H1 (cell line): ENCODE measurements at regions not wholly inside any gene's neighbourhood (a gene's known extent, or its start where the extent isn't known, plus 50 kb on each side); places are given as distances from the start of the nearest gene placed in this dataset.

Experiments
- CTCF ChIA-PET: fragments of 300-600 bp; sonication (Branson Sonifier 250); formaldehyde crosslinking; loops from one replicate; lab custom pipeline; 2021; ENCODE audit not compliant: partially characterized antibody; lab: Charles Lee
- POLR2A ChIA-PET: fragments of 300-600 bp; sonication (Branson Sonifier 250); formaldehyde crosslinking; loops from one replicate; lab custom pipeline; 2021; ENCODE audit warnings: inconsistent platforms; ENCODE audit not compliant: partially characterized antibody; lab: Charles Lee
- DNase-seq, 2 experiments: peaks; one replicate each; pipeline versions ENCODE4 v3.0.0 to v3.0.0-alpha.2; 2010 to 2022; ENCODE audit warnings: low spot score in 2 of 2, low read depth in 1 of 2, mixed read lengths in 1 of 2
- FAIRE-seq: peaks from 2 replicates; lab custom pipeline; 2011; peaks lifted over from hg19 to GRCh38; lab: Jason Lieb, UNC
- H2AFZ ChIP-seq: 2 replicates; pipeline ENCODE4 v1.8.1; 2012; ENCODE audit warnings: low read length, inconsistent platforms
- H2AK5ac ChIP-seq: 2 replicates; pipeline ENCODE4 v1.6.1; 2013; ENCODE audit warnings: low read depth, low read length
- H2BK120ac ChIP-seq: replicated peaks from 2 replicates; pipeline ENCODE3; 2013; ENCODE audit warnings: low read depth, low read length, inconsistent platforms
- H2BK12ac ChIP-seq: 2 replicates; pipeline ENCODE4 v1.6.1; 2013; ENCODE audit warnings: low read depth, low read length
- H2BK15ac ChIP-seq: 2 replicates; pipeline ENCODE4 v1.6.1; 2013; ENCODE audit warnings: low read length
- H2BK20ac ChIP-seq: 2 replicates; pipeline ENCODE4 v1.6.1; 2013; ENCODE audit warnings: low read length
- H2BK5ac ChIP-seq: 2 replicates; pipeline ENCODE4 v1.6.1; 2013; ENCODE audit warnings: low read depth, low read length
- H3K14ac ChIP-seq: 2 replicates; pipeline ENCODE4 v1.6.1; 2013; ENCODE audit warnings: inconsistent platforms; ENCODE audit not compliant: insufficient read length
- H3K18ac ChIP-seq: 2 replicates; pipeline ENCODE4 v1.6.1; 2013; ENCODE audit warnings: low read length; ENCODE audit errors: extremely low read depth
- H3K23ac ChIP-seq: 2 replicates; pipeline ENCODE4 v1.6.1; 2013; ENCODE audit warnings: inconsistent platforms; ENCODE audit not compliant: insufficient read length
- H3K23me2 ChIP-seq: 2 replicates; pipeline ENCODE4 v1.6.1; 2013; ENCODE audit warnings: low read depth, low read length
- H3K27ac ChIP-seq: 2 replicates; pipeline ENCODE4 v1.6.1; 2011; ENCODE audit warnings: low read depth, low read length, inconsistent platforms
- H3K27me3 ChIP-seq, 4 experiments: replicated peaks in 1 of 4; 1 replicate in 1 of 4; 2 replicates in 3 of 4; pipeline versions ENCODE4 v1.6.1 to v1.8.1; 2011 to 2013; ENCODE audit warnings: low read length in 3 of 4, mild to moderate bottlenecking in 3 of 4, inconsistent platforms in 2 of 4, mixed read lengths in 2 of 4, moderate library complexity in 1 of 4; ENCODE audit not compliant: control insufficient read depth in 3 of 4, insufficient read depth in 3 of 4; ENCODE audit errors: extremely low read depth in 1 of 4
- H3K36me3 ChIP-seq, 4 experiments: 2 replicates each; pipeline versions ENCODE4 v1.6.1 to v1.8.1; 2011 to 2013; ENCODE audit warnings: mild to moderate bottlenecking in 4 of 4, low read length in 3 of 4, moderate library complexity in 2 of 4, control low read depth in 1 of 4, inconsistent platforms in 1 of 4; ENCODE audit not compliant: insufficient read depth in 4 of 4, control insufficient read depth in 2 of 4
- H3K4ac ChIP-seq: replicated peaks from 2 replicates; pipeline ENCODE3; 2013; ENCODE audit warnings: low read length, low read depth, mixed read lengths, inconsistent platforms; ENCODE audit not compliant: insufficient read length
- H3K4me1 ChIP-seq, 4 experiments: replicated peaks in 1 of 4; 1 replicate in 1 of 4; 2 replicates in 3 of 4; pipeline versions ENCODE4 v1.6.1 to v1.8.1; 2011 to 2013; ENCODE audit warnings: low read length in 3 of 4, inconsistent platforms in 2 of 4, mixed read lengths in 1 of 4; ENCODE audit not compliant: insufficient read depth in 4 of 4, control insufficient read depth in 3 of 4
- H3K4me2 ChIP-seq, 2 experiments: 2 replicates each; pipeline versions ENCODE4 v1.6.1 to v1.8.1; 2011 to 2013; ENCODE audit warnings: low read depth in 2 of 2, low read length in 2 of 2, control low read depth in 1 of 2, inconsistent platforms in 1 of 2, mild to moderate bottlenecking in 1 of 2; ENCODE audit not compliant: insufficient read depth in 1 of 2
- H3K4me3 ChIP-seq, 4 experiments: fragments of 200-600, 300-600 bp in 1 of 4; sonication (generic), shearing (Covaris generic), sonication (Bioruptor Twin) in 1 of 4; 2 replicates each; pipeline versions ENCODE4 v1.5.1 to v1.8.1; 2011 to 2016; ENCODE audit warnings: low read length in 4 of 4, low read depth in 3 of 4, control low read depth in 2 of 4, inconsistent platforms in 2 of 4, mild to moderate bottlenecking in 2 of 4, mixed read lengths in 1 of 4, moderate library complexity in 1 of 4; ENCODE audit not compliant: insufficient read depth in 2 of 4; ENCODE audit errors: extremely low read depth in 1 of 4
- H3K56ac ChIP-seq: replicated peaks from 2 replicates; pipeline ENCODE3; 2013; ENCODE audit warnings: low read depth, mild to moderate bottlenecking, mixed read lengths, low read length, inconsistent platforms; ENCODE audit not compliant: insufficient read length
- H3K79me1 ChIP-seq: 2 replicates; pipeline ENCODE4 v1.6.1; 2013; ENCODE audit warnings: low read depth, low read length, control low read depth
- H3K79me2 ChIP-seq, 2 experiments: 2 replicates each; pipeline versions ENCODE4 v1.6.1 to v1.8.1; 2012 to 2013; ENCODE audit warnings: low read length in 2 of 2, mild to moderate bottlenecking in 2 of 2, inconsistent platforms in 1 of 2; ENCODE audit not compliant: insufficient read depth in 2 of 2, control insufficient read depth in 1 of 2
- H3K9ac ChIP-seq, 4 experiments: replicated peaks in 1 of 4; 1 replicate in 1 of 4; 2 replicates in 3 of 4; pipeline versions ENCODE4 v1.6.1 to v1.8.1; 2011 to 2013; ENCODE audit warnings: low read depth in 3 of 4, low read length in 3 of 4, control low read depth in 2 of 4, mild to moderate bottlenecking in 2 of 4, moderate library complexity in 2 of 4, inconsistent platforms in 1 of 4; ENCODE audit errors: extremely low read depth in 1 of 4
- H3K9me3 ChIP-seq, 2 experiments: 2 replicates each; pipeline versions ENCODE4 v1.6.1 to v1.8.1; 2012 to 2013; ENCODE audit warnings: mild to moderate bottlenecking in 2 of 2, moderate library complexity in 2 of 2, control low read depth in 1 of 2, inconsistent platforms in 1 of 2, low read depth in 1 of 2, low read length in 1 of 2, mixed read lengths in 1 of 2; ENCODE audit not compliant: insufficient read depth in 2 of 2
- H4K20me1 ChIP-seq, 2 experiments: replicated peaks in 1 of 2; 2 replicates each; pipeline versions ENCODE3 to v1.8.1; 2011 to 2013; ENCODE audit warnings: inconsistent platforms in 2 of 2, low read length in 2 of 2, mild to moderate bottlenecking in 1 of 2; ENCODE audit not compliant: insufficient read depth in 2 of 2, control insufficient read depth in 1 of 2
- H4K5ac ChIP-seq: 2 replicates; pipeline ENCODE4 v1.6.1; 2013; ENCODE audit warnings: low read length, low read depth, mixed read lengths, inconsistent platforms; ENCODE audit not compliant: insufficient read length
- H4K8ac ChIP-seq: 2 replicates; pipeline ENCODE4 v1.8.0; 2013; ENCODE audit warnings: mild to moderate bottlenecking, moderate library complexity, low read length, inconsistent platforms; ENCODE audit not compliant: insufficient read depth; ENCODE audit errors: extremely low read depth
- H4K91ac ChIP-seq: replicated peaks from 2 replicates; pipeline ENCODE3; 2013; ENCODE audit warnings: low read length, mixed read lengths, inconsistent platforms; ENCODE audit not compliant: insufficient read length
- BRCA1 ChIP-seq: IDR thresholded peaks from 2 replicates; pipeline ENCODE4 v1.6.1; 2012; ENCODE audit warnings: low read depth, low read length, improper control_type of control experiment
- CREB1 ChIP-seq: IDR thresholded peaks from 2 replicates; pipeline ENCODE4 v1.6.1; 2012; ENCODE audit warnings: inconsistent platforms
- EZH2 ChIP-seq: fragments of 200-600 bp; sonication (generic); IDR thresholded peaks from 2 replicates; pipeline ENCODE4 v1.7.1; 2012; ENCODE audit warnings: low read depth, mild to moderate bottlenecking, moderate library complexity, low read length, inconsistent platforms; ENCODE audit not compliant: severe bottlenecking
- HDAC6 ChIP-seq: IDR thresholded peaks from one replicate; pipeline ENCODE4 v1.7.1; 2012; ENCODE audit warnings: low read depth, mild to moderate bottlenecking, inconsistent platforms, low read length, moderate library complexity
- JUN ChIP-seq: IDR thresholded peaks from 2 replicates; pipeline ENCODE4 v1.6.1; 2011; ENCODE audit warnings: low read depth, mild to moderate bottlenecking, improper control_type of control experiment, low read length
- RBBP5 ChIP-seq: IDR thresholded peaks from 2 replicates; pipeline ENCODE4 v1.7.1; 2012; ENCODE audit warnings: low read depth, mild to moderate bottlenecking, inconsistent platforms, low read length, moderate library complexity, borderline replicate concordance
- SIN3A ChIP-seq, 2 experiments: IDR thresholded peaks in 1 of 2; conservative IDR thresholded peaks in 1 of 2; 2 replicates each; pipeline ENCODE4 v1.6.1; 2011 to 2012; ENCODE audit warnings: low read length in 2 of 2, improper control_type of control experiment in 1 of 2, low read depth in 1 of 2, mild to moderate bottlenecking in 1 of 2
- SUZ12 ChIP-seq: fragments of 200-600 bp; sonication (generic); IDR thresholded peaks from 2 replicates; pipeline ENCODE4 v1.6.1; 2012; ENCODE audit warnings: mild to moderate bottlenecking, inconsistent platforms, low read length, moderate library complexity, mixed read lengths
- ZNF274 ChIP-seq: IDR thresholded peaks from 2 replicates; pipeline ENCODE4 v1.7.0; 2012; ENCODE audit warnings: low read length, borderline replicate concordance; ENCODE audit errors: extremely low read depth
- WGBS, 2 experiments: shearing (Covaris generic) in 1 of 2; methylation state at CpG; one replicate each; pipeline versions ENCODE4 v1.1.6 to v1.1.7; 2013 to 2015; ENCODE audit warnings: low lambda C conversion rate in 2 of 2, mixed read lengths in 2 of 2, inconsistent platforms in 1 of 2, low coverage in 1 of 2, missing lambda C conversion rate in 1 of 2; ENCODE audit not compliant: insufficient replicate concordance in 2 of 2, insufficient coverage in 1 of 2, insufficient read length in 1 of 2; ENCODE audit errors: extremely low coverage in 1 of 2, missing lambda C conversion rate in 1 of 2; 5-methylcytosine and 5-hydroxymethylcytosine counted together

- H4K5ac ChIP-seq, result no peak overlapping the region
- WGBS, 2 experiments, result 82% methylated on average over 8 of the region's 8 CpGs; no CpG with 5 or more reads in 1 of the 2 experiments
- CTCF ChIA-PET, result no interaction called here
Measured at GRCh38 chr18:78805840-78806239, 173.8 kb upstream of the SALL3 start.

More at GRCh38 chr18:78805840-78806239, 173.8 kb upstream of the SALL3 start:
- H2BK5ac ChIP-seq, result no peak overlapping the region
- H2BK120ac ChIP-seq, result no peak overlapping the region
- H3K18ac ChIP-seq, result no peak overlapping the region
- FAIRE-seq (no peak), DNase-seq (no peak)
- H3K79me2 ChIP-seq, result no peaks in the 10 kb centered on the region
- H4K91ac ChIP-seq, result no peak overlapping the region
- H3K9ac ChIP-seq, result no peak overlapping the region
- H3K4me3 ChIP-seq, result no peak overlapping the region
- no peak overlapping the region for H2AK5ac ChIP-seq
- no peaks in the 10 kb centered on the region for H3K4me1 ChIP-seq
- no peak overlapping the region for H2BK12ac ChIP-seq
- peaks cover 6% of the 10 kb centered on the region; the same call in 1 of the 2 replicates for H3K23me2 ChIP-seq
- H3K23ac ChIP-seq, result no peak overlapping the region
- H3K36me3 ChIP-seq, result no peaks in the 10 kb centered on the region
- no peak overlapping the region for H3K56ac ChIP-seq
- H3K4ac ChIP-seq, result no peak overlapping the region
- no peak overlapping the region for H4K8ac ChIP-seq
- no peaks in the 10 kb centered on the region for H3K27me3 ChIP-seq
- H3K27ac ChIP-seq, result no peak overlapping the region
- H3K4me2 ChIP-seq, result no peak overlapping the region
- H2AFZ ChIP-seq, result no peak overlapping the region
- no peak overlapping the region for H2BK15ac ChIP-seq
- H3K14ac ChIP-seq, result no peak overlapping the region
- no peak overlapping the region for H2BK20ac ChIP-seq
- POLR2A ChIA-PET, result no interaction called here
- H4K20me1 ChIP-seq, result peaks cover 0 to 6% of the 10 kb centered on the region in 2 experiments
- peaks cover 3 to 5% of the 10 kb centered on the region in 2 experiments; a peak in 2 of 4 replicates for H3K9me3 ChIP-seq
- H3K79me1 ChIP-seq, result no peaks in the 10 kb centered on the region
- TF ChIP-seq ZNF274, result no peak
- no peak for TF ChIP-seq CREB1
- no peak for TF ChIP-seq SUZ12
- no peak for TF ChIP-seq JUN
- no peak for TF ChIP-seq BRCA1
- TF ChIP-seq SIN3A (conservative IDR thresholded peaks at IDR 0.05 in 1 of 2, IDR thresholded peaks at IDR 0.05 in 1 of 2; ENCODE audit: low read depth in 1 of 2, low read length in 2 of 2), result no peak
- TF ChIP-seq EZH2, result no peak
- no peak for TF ChIP-seq RBBP5
- TF ChIP-seq HDAC6, result no peak
